ENCODE measurements at regions not wholly inside any gene's neighbourhood (a gene's known extent, or its start where the extent isn't known, plus 50 kb on each side); places are given as distances from the start of the nearest gene placed in this dataset.

GRCh38 chr14:22337938-22338337 is 251.1 kb downstream of the DAD1 start:
- no peak for DNase-seq (ENCODE audit: low read depth in 2 of 2)

GRCh38 chr14:22337521-22337920 is 251.5 kb downstream of the DAD1 start:
- DNase-seq (ENCODE audit: low read depth in 2 of 2): no peak

GRCh38 chr14:22336031-22336430 is 253.0 kb downstream of the DAD1 start:
- DNase-seq (ENCODE audit: low read depth in 2 of 2): no peak

- DNase-seq (ENCODE audit: low read depth in 2 of 2): no peak
Measured at GRCh38 chr14:22334627-22335026, 254.4 kb downstream of the DAD1 start.

- DNase-seq (ENCODE audit: low read depth in 2 of 2): no peak
Measured at GRCh38 chr14:22334275-22334577, 254.8 kb downstream of the DAD1 start.

GRCh38 chr14:22333422-22334274 is 255.4 kb downstream of the DAD1 start:
- no peak for DNase-seq (ENCODE audit: low read depth in 2 of 2)

GRCh38 chr14:22332686-22333421 is 256.2 kb downstream of the DAD1 start:
- no peak for DNase-seq (ENCODE audit: low read depth in 2 of 2)

GRCh38 chr14:22329371-22329770 is 259.7 kb downstream of the DAD1 start:
- no peak for DNase-seq (ENCODE audit: low read depth in 2 of 2)

- no peak for DNase-seq (ENCODE audit: low read depth in 2 of 2)
Measured at GRCh38 chr14:22325676-22326400, 263.2 kb downstream of the DAD1 start.

- no peak for DNase-seq (ENCODE audit: low read depth in 2 of 2)
Measured at GRCh38 chr14:22320362-22320750, 268.7 kb downstream of the DAD1 start.

GRCh38 chr14:22319526-22320361 is 269.3 kb downstream of the DAD1 start:
- DNase-seq (ENCODE audit: low read depth in 2 of 2): no peak

GRCh38 chr14:22318951-22319350 is 270.1 kb downstream of the DAD1 start:
- DNase-seq (ENCODE audit: low read depth in 2 of 2): no peak

GRCh38 chr14:22316473-22316872 is 272.6 kb downstream of the DAD1 start:
- no peak for DNase-seq (ENCODE audit: low read depth in 2 of 2)

- no peak for DNase-seq (ENCODE audit: low read depth in 2 of 2)
Measured at GRCh38 chr14:22315336-22315735, 273.7 kb downstream of the DAD1 start.

- no peak for DNase-seq (ENCODE audit: low read depth in 2 of 2)
Measured at GRCh38 chr14:22314183-22314820, 274.7 kb downstream of the DAD1 start.

- DNase-seq (ENCODE audit: low read depth in 2 of 2): no peak
Measured at GRCh38 chr14:22313172-22313801, 275.7 kb downstream of the DAD1 start.

- no peak for DNase-seq (ENCODE audit: low read depth in 2 of 2)
Measured at GRCh38 chr14:22311636-22312035, 277.4 kb downstream of the DAD1 start.

GRCh38 chr14:22305607-22306006 is 283.4 kb downstream of the DAD1 start:
- no peak for DNase-seq (ENCODE audit: low read depth in 2 of 2)

GRCh38 chr14:22304326-22304725 is 284.7 kb downstream of the DAD1 start:
- DNase-seq (ENCODE audit: low read depth in 2 of 2): no peak

GRCh38 chr14:22303589-22304195 is 285.3 kb downstream of the DAD1 start:
- DNase-seq (ENCODE audit: low read depth in 2 of 2): no peak
